PC-3 (cell line): ENCODE measurements at regions not wholly inside any gene's neighbourhood (a gene's known extent, or its start where the extent isn't known, plus 50 kb on each side); places are given as distances from the start of the nearest gene placed in this dataset.

Source experiments
- CTCF ChIP-seq: fragments of 300-600 bp; sonication (generic); conservative IDR thresholded peaks from 2 replicates; pipeline ENCODE4 v1.5.1; 2017; ENCODE audit warnings: antibody characterized with exemption, low read depth, mild to moderate bottlenecking, low read length
- EZH2 ChIP-seq: fragments of 300-600 bp; sonication (generic); IDR thresholded peaks from one replicate; pipeline ENCODE4 v1.6.1; 2017; ENCODE audit warnings: antibody characterized with exemption, mild to moderate bottlenecking, low read length; ENCODE audit not compliant: unreplicated experiment
- EZH2phosphoT487 ChIP-seq: fragments of 300-600 bp; sonication (generic); IDR thresholded peaks from 2 replicates; pipeline ENCODE4 v1.6.1; 2018; ENCODE audit warnings: mild to moderate bottlenecking, antibody characterized with exemption, low read length, borderline replicate concordance

GRCh38 chr5:18517641-18518380 is 883.6 kb downstream of the TAF11L14 start:
- TF ChIP-seq CTCF (no peak), EZH2 (no peak), EZH2phosphoT487 (no peak)
